Skin epidermis (tissue), 12 donors: ENCODE measurements at regions not wholly inside any gene's neighbourhood (a gene's known extent, or its start where the extent isn't known, plus 50 kb on each side); places are given as distances from the start of the nearest gene placed in this dataset.
"Not testable (repeated sequence)": the region's sequence is repeated elsewhere in the genome, so short reads cannot be mapped to it uniquely, and the experiment has no call there.

ENCODE experiments used
- H3K27ac ChIP-seq, 21 experiments: fragments of 200-600 bp; sonication (generic) in 11 of 21; one replicate each; pipeline ENCODE4 v1.5.0; 2020; ENCODE audit warnings: mild to moderate bottlenecking in 3 of 21, inconsistent platforms in 2 of 21, moderate library complexity in 2 of 21
- H3K4me3 ChIP-seq, 7 experiments: fragments of 200-600 bp; sonication (generic) in 2 of 7; one replicate each; pipeline ENCODE4 v1.5.0; 2020; ENCODE audit warnings: inconsistent platforms in 2 of 7, mild to moderate bottlenecking in 2 of 7, moderate library complexity in 1 of 7

GRCh38 chr4:96983830-96984229, 1143.9 kb downstream of the PDHA2 start:
- H3K27ac ChIP-seq: no peak overlapping the region
- H3K4me3 ChIP-seq: no peak overlapping the region

GRCh38 chr4:96986816-96987215, 1146.9 kb downstream of the PDHA2 start:
- Histone ChIP-seq H3K4me3 (no peak overlapping the region), H3K27ac (no peak overlapping the region)

GRCh38 chr4:96991083-96991482, 1151.2 kb downstream of the PDHA2 start:
- Histone ChIP-seq H3K27ac (no peak overlapping the region), H3K4me3 (no peak overlapping the region)

GRCh38 chr4:96992443-96992842, 1150.8 kb downstream of the STPG2 start:
- no peak overlapping the region for H3K4me3 ChIP-seq
- H3K27ac ChIP-seq: no peak overlapping the region

- Histone ChIP-seq H3K4me3 (no peak overlapping the region), H3K27ac (no peak overlapping the region)
Measured at GRCh38 chr4:96993560-96993959, 1149.7 kb downstream of the STPG2 start.

GRCh38 chr4:97003715-97004114, 1139.6 kb downstream of the STPG2 start:
- no peak overlapping the region for H3K4me3 ChIP-seq
- no peak overlapping the region for H3K27ac ChIP-seq

GRCh38 chr4:97013309-97013708, 1130.0 kb downstream of the STPG2 start:
- no peak overlapping the region for H3K27ac ChIP-seq
- no peak overlapping the region for H3K4me3 ChIP-seq

GRCh38 chr4:97013711-97014110, 1129.6 kb downstream of the STPG2 start:
- H3K27ac ChIP-seq: no peak overlapping the region
- no peak overlapping the region for H3K4me3 ChIP-seq

GRCh38 chr4:97015301-97015700, 1128.0 kb downstream of the STPG2 start:
- H3K4me3 ChIP-seq: no peak overlapping the region
- H3K27ac ChIP-seq: no peak overlapping the region

- Histone ChIP-seq H3K4me3 (no peak overlapping the region), H3K27ac (no peak overlapping the region)
Measured at GRCh38 chr4:97016186-97016907, 1126.9 kb downstream of the STPG2 start.

- H3K4me3 ChIP-seq: no peak overlapping the region
- no peak overlapping the region for H3K27ac ChIP-seq
Measured at GRCh38 chr4:97027728-97028410, 1115.4 kb downstream of the STPG2 start.

GRCh38 chr4:97028785-97029184, 1114.5 kb downstream of the STPG2 start:
- no peak overlapping the region for H3K4me3 ChIP-seq
- no peak overlapping the region for H3K27ac ChIP-seq

GRCh38 chr4:97037411-97038145, 1105.7 kb downstream of the STPG2 start:
- not testable (repeated sequence) for H3K4me3 ChIP-seq, H3K27ac ChIP-seq

GRCh38 chr4:97038146-97038516, 1105.1 kb downstream of the STPG2 start:
- H3K4me3 ChIP-seq: no peak overlapping the region
- no peak overlapping the region for H3K27ac ChIP-seq

- no peak overlapping the region for H3K4me3 ChIP-seq
- no peak overlapping the region for H3K27ac ChIP-seq
Measured at GRCh38 chr4:97072666-97073065, 1070.6 kb downstream of the STPG2 start.

- Histone ChIP-seq H3K27ac (no peak overlapping the region), H3K4me3 (no peak overlapping the region)
Measured at GRCh38 chr4:97073194-97073593, 1070.1 kb downstream of the STPG2 start.

- Histone ChIP-seq H3K4me3 (no peak overlapping the region), H3K27ac (no peak overlapping the region)
Measured at GRCh38 chr4:97074531-97074930, 1068.7 kb downstream of the STPG2 start.

- Histone ChIP-seq H3K4me3 (no peak overlapping the region), H3K27ac (no peak overlapping the region)
Measured at GRCh38 chr4:97081951-97082350, 1061.3 kb downstream of the STPG2 start.

- H3K4me3 ChIP-seq, H3K27ac ChIP-seq: not testable (repeated sequence)
Measured at GRCh38 chr4:97097036-97097435, 1046.2 kb downstream of the STPG2 start.

- H3K4me3 ChIP-seq, H3K27ac ChIP-seq: not testable (repeated sequence)
Measured at GRCh38 chr4:97101171-97101570, 1042.1 kb downstream of the STPG2 start.

- H3K4me3 ChIP-seq: no peak overlapping the region
Measured at GRCh38 chr4:97103252-97103651, 1040.0 kb downstream of the STPG2 start.

More at GRCh38 chr4:97103252-97103651, 1040.0 kb downstream of the STPG2 start:
- no peak overlapping the region for H3K27ac ChIP-seq
